Stimulated activated CD8-positive, alpha-beta memory T cell treated with anti-CD3 and anti-CD28 coated beads, Interleukin-2, amount 100 ng/mL, for 48 hours (primary cell): ENCODE measurements at regions not wholly inside any gene's neighbourhood (a gene's known extent, or its start where the extent isn't known, plus 50 kb on each side); places are given as distances from the start of the nearest gene placed in this dataset.

Source experiments
- DNase-seq, 2 donors: peaks; one replicate each; pipeline ENCODE4 v3.0.0-alpha.2; 2020; ENCODE audit warnings: low read depth in 2 of 2

GRCh38 chr10:83164156-83164555, 975.2 kb upstream of the GHITM start:
- DNase-seq = no peak

GRCh38 chr10:83165265-83165664, 974.0 kb upstream of the GHITM start:
- no peak for DNase-seq

GRCh38 chr10:83166344-83166743, 973.0 kb upstream of the GHITM start:
- DNase-seq = no peak

GRCh38 chr10:83167081-83167480, 972.2 kb upstream of the GHITM start:
- DNase-seq = no peak

GRCh38 chr10:83176901-83177300, 962.4 kb upstream of the GHITM start:
- no peak for DNase-seq

- DNase-seq = no peak
Measured at GRCh38 chr10:83178526-83178925, 960.8 kb upstream of the GHITM start.

GRCh38 chr10:83179371-83179770, 959.9 kb upstream of the GHITM start:
- no peak for DNase-seq

GRCh38 chr10:83182076-83182475, 957.2 kb upstream of the GHITM start:
- no peak for DNase-seq

GRCh38 chr10:83184641-83185040, 954.7 kb upstream of the GHITM start:
- DNase-seq = no peak

GRCh38 chr10:83190614-83191013, 948.7 kb upstream of the GHITM start:
- no peak for DNase-seq

GRCh38 chr10:83193026-83193425, 946.3 kb upstream of the GHITM start:
- no peak for DNase-seq

- no peak for DNase-seq
Measured at GRCh38 chr10:83195021-83195420, 944.3 kb upstream of the GHITM start.

- DNase-seq = no peak
Measured at GRCh38 chr10:83199374-83199773, 939.9 kb upstream of the GHITM start.

- no peak for DNase-seq
Measured at GRCh38 chr10:83205861-83206260, 933.4 kb upstream of the GHITM start.

GRCh38 chr10:83212632-83213334, 926.5 kb upstream of the GHITM start:
- no peak for DNase-seq

- DNase-seq = no peak
Measured at GRCh38 chr10:83214136-83214535, 925.2 kb upstream of the GHITM start.

GRCh38 chr10:83218205-83218604, 921.1 kb upstream of the GHITM start:
- DNase-seq = no peak

GRCh38 chr10:83222300-83222699, 917.0 kb upstream of the GHITM start:
- DNase-seq = no peak

- no peak for DNase-seq
Measured at GRCh38 chr10:83222832-83223742, 916.2 kb upstream of the GHITM start.

- no peak for DNase-seq
Measured at GRCh38 chr10:83225781-83226180, 913.5 kb upstream of the GHITM start.

- no peak for DNase-seq
Measured at GRCh38 chr10:83229991-83230390, 909.3 kb upstream of the GHITM start.

GRCh38 chr10:83233691-83234090, 905.6 kb upstream of the GHITM start:
- no peak for DNase-seq

- no peak for DNase-seq
Measured at GRCh38 chr10:83248106-83248631, 891.1 kb upstream of the GHITM start.
